ENCODE measurements at regions not wholly inside any gene's neighbourhood (a gene's known extent, or its start where the extent isn't known, plus 50 kb on each side); places are given as distances from the start of the nearest gene placed in this dataset.
A peak's percentile ranks its signal among the peaks of the same experiment; 100 is the strongest.

GRCh38 chr16:54654429-54654828 is 276.2 kb upstream of the IRX5 start:
- in situ Hi-C loops (cut with HindIII; ENCODE audit: low pct_unique_long_range_greater_than_20kb, low sequenced_read_pairs), result no loop called here
- DNase-seq (ENCODE audit: low read depth, low spot score), result no peak

DNA sequence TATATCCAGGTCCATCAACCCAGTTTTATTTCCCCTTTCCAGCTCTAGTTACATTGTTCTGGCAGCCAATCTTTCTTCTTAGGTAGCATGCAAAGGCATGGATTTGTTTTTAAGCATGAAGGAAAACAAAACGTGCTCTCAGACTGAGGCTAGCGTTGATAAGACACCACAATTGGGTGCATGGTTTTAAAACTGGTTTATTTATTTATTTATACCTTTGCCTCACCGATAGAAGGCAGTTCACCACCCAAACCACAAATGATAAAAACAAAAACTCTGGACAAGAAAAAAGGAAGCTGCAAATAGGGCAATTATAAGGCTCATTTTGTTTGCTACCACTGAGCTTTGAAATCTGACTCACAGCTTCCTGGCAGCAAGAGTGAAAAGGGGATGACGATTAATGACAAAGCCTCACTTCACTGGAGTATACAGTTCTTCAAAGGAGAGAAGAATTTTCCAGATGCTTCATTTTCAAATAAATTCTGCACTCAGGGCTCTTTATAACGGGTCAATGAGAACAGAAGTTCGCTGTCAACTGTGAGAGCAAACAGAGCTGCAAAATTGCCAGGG is 278.4 kb upstream of the IRX5 start:
- in situ Hi-C loops (cut with HindIII; ENCODE audit: low pct_unique_long_range_greater_than_20kb, low sequenced_read_pairs), result no loop called here
- DNase-seq (ENCODE audit: low read depth, low spot score), result no peak

- DNase-seq (ENCODE audit: low read depth, low spot score), result peak; percentile 6
- in situ Hi-C loops (cut with HindIII; ENCODE audit: low pct_unique_long_range_greater_than_20kb, low sequenced_read_pairs), result no loop called here
These were observed 279.0 kb upstream of the IRX5 start for GRCh38 chr16:54651440-54652195.

DNA sequence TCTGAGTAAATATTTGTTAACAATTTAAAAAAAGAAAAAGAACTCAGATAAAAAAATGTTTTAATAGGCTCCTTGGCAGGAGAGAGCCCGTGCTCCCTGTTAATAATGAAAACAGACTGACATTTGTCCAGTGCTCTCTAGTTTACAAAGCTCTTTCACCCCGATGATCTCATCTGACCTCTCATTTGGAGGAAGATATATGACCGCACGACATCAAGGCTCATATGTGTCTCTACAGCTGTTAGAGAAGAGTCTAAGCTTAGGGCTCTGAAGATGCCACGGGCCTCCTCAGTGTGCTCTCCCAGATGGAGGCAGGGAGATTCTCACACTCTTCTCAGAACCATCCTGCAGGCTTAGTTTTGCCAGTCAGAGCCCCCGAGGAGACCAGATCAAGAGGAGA is 280.8 kb upstream of the IRX5 start:
- no peak for DNase-seq (ENCODE audit: low read depth, low spot score)
- in situ Hi-C loops (cut with HindIII; ENCODE audit: low pct_unique_long_range_greater_than_20kb, low sequenced_read_pairs), result no loop called here

- no peak for DNase-seq (ENCODE audit: low read depth, low spot score)
- in situ Hi-C loops (cut with HindIII; ENCODE audit: low pct_unique_long_range_greater_than_20kb, low sequenced_read_pairs), result no loop called here
These were observed 282.1 kb upstream of the IRX5 start for GRCh38 chr16:54648575-54648974.

DNA sequence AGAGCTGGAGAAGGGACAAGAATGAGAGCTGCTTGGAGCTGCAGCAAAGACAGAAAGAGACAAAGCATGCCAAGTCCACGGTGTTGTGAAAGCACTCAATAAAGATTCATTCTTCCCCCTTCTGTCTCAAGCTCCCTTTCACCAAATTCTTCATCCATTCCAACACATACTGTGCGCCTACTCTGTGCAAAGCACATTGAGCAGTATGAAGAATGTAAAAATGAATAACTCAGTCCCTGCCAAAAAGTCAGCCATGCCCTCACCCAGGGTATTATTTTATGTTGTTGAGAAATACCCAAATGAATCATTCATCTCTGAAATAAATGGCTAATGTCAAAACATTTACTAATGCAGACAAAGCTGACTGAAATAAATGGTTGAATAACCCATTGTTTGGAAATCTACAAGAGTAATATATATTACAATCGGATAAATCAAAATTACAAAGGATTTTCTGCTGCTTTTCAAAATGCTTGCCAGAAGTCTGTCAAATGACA is 282.9 kb upstream of the IRX5 start:
- no peak for DNase-seq (ENCODE audit: low read depth, low spot score)
- in situ Hi-C loops (cut with HindIII; ENCODE audit: low pct_unique_long_range_greater_than_20kb, low sequenced_read_pairs), result no loop called here

DNA sequence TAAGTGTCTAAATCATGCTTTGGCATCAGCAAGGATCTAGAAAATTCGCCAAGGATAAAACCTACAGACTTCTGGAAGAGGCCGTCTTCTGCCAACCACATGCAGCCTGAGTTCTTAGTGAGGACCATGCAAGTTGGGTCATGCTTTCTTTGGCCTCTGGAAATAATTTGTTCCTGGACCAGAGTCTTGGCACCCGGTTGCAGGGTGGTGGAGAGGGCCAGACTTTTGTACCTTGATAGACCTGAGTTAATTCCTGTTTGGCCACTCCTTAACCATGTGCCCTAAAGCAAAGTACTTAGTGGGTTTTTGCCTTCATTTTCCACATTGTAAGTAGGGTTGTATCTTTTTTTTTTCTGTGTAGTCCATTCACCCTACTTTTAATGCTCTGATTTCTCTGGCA is 283.4 kb upstream of the IRX5 start:
- in situ Hi-C loops (cut with HindIII; ENCODE audit: low pct_unique_long_range_greater_than_20kb, low sequenced_read_pairs), result no loop called here
- no peak for DNase-seq (ENCODE audit: low read depth, low spot score)

DNA sequence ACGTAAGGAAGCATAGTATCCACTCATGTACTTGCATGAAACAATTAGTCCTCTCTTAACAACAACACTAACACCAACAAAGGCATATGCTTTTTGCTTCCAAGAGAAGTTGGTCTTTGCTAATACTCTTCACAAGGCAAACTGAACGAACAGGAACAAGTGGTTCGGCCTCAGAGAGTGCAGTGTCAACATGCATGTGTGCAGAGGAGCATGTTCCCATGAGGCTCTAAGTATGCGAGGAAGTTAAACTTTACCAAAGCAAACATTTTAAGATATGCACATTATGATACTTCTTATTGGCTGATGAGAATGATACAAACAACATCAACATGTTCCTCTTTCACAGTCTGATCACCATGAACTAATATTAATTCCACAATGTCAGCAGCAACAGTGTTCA is 285.3 kb upstream of the IRX5 start:
- no peak for DNase-seq (ENCODE audit: low read depth, low spot score)
- in situ Hi-C loops (cut with HindIII; ENCODE audit: low pct_unique_long_range_greater_than_20kb, low sequenced_read_pairs), result no loop called here

DNA sequence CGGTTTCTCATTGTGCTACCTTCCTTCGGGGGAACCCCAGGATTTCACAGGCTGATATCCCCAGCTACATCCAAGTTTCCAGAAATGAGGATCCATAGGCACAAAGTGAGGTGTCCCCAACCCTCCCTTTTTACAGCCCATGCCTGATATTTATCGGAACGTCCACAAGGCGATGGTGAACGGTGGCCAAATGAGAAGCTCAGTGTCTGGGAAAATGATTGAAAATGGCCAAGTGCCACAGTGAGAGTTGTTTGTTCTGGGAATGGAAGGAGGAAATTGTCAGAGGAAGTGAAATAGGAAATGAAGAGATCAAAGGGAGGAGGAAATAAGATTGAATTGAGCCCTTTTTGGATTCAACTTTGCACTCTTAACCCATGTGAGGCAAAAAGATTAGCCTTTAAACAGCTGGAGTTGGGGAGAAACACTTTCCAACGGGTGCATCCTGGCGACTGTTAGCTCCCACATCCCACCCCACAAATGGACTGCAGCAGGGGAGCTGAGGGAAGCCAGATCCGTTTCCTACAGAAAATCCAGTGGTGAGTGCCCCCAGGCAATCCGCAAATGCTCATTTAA is 294.4 kb upstream of the IRX5 start:
- DNase-seq (ENCODE audit: low read depth, low spot score), result no peak
- in situ Hi-C loops (cut with HindIII; ENCODE audit: low pct_unique_long_range_greater_than_20kb, low sequenced_read_pairs), result no loop called here

DNA sequence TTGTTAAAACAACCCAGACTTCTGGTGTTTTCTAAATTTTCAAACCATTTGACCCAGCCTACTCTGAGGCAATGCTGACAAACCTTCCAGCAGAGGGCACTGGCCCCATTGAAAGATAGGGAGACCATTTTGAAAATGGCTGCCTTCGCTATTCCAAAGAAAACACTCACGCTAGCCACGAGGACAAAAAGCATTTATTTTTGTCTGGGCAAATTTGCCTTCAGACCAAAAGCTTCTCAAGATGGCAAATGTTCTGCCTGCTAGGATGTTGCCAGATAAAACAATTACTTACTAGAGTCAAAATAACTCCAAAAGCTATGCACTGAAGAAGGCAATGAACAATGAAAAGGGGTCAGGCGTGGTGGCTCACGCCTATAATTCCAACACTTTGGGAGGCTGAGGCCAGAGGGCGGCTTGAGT is 296.7 kb upstream of the IRX5 start:
- DNase-seq (ENCODE audit: low read depth, low spot score), result peak; percentile 57
- in situ Hi-C loops (cut with HindIII; ENCODE audit: low pct_unique_long_range_greater_than_20kb, low sequenced_read_pairs), result no loop called here

DNA sequence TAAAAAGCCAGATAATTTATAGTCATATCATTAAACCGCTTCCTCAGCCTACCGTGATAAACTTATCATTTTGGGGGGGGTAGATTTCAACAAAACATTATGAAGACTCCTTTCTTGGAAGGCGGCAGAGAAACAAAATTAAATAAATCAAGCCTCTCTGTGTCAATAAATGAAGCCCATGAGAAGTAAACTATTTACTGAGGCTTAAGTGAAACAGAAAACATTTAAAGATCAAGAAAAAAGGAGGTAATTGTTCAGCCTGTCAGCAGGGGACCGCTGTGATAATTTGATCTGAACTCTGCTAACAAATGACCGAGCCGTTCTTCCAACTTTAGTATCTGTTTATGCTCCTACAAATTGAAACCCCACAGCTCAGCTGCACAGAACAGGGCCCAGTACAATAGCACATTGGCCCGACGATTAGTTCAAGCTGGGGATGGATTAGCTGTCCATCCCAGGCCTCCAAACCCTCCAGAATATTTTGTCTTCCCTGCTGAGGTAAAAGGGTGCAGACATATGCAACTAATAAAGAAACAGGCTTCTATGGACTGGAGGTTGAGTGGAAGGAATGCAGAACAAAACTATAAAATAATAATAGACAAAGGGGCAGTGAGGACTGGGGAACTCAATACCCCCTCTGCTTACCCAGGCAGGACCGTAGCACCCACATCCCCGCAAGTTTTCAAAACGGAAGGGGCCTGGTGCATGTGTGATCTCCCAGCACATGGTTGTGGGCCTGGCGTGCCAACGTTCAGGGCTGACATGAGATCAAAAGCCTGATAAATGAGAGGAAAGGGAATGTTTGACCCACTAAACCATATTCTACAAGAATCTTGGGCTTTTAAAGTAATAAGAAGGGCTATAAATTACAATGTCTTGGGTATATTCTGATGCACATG is 298.1 kb upstream of the IRX5 start:
- in situ Hi-C loops (cut with HindIII; ENCODE audit: low pct_unique_long_range_greater_than_20kb, low sequenced_read_pairs), result no loop called here

GRCh38 chr16:54631782-54632181 is 298.9 kb upstream of the IRX5 start:
- in situ Hi-C loops (cut with HindIII; ENCODE audit: low pct_unique_long_range_greater_than_20kb, low sequenced_read_pairs), result no loop called here
- DNase-seq (ENCODE audit: low read depth, low spot score), result no peak

More for the DNA sequence above, 298.1 kb upstream of the IRX5 start:
- DNase-seq (ENCODE audit: low read depth, low spot score), result peak; percentile 46

GRCh38 chr16:54630284-54630967 is 300.2 kb upstream of the IRX5 start:
- no peak for DNase-seq (ENCODE audit: low read depth, low spot score)
- in situ Hi-C loops (cut with HindIII; ENCODE audit: low pct_unique_long_range_greater_than_20kb, low sequenced_read_pairs), result no loop called here

- in situ Hi-C loops (cut with HindIII; ENCODE audit: low pct_unique_long_range_greater_than_20kb, low sequenced_read_pairs), result no loop called here
These were observed 301.7 kb upstream of the IRX5 start for GRCh38 chr16:54628796-54629625.

DNA sequence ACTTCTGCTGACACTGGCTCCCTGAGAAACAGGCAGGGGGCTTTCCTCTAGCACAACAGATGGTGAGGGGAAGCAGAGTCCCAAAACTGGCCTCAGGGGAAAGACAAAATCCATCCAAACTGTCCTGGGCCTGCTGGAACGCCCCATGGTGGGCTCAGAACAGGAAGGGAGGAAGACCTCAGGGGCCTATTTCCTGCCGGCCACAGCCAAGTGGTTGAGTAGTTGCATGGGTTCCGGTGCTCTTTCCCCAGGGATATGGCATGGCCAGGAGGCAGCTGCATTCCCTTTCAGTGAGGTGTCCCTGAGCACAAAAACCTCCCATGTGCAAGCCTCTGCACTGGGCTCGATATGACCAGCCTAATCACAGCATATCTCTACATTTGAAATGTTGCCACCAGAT is 303.0 kb upstream of the IRX5 start:
- no peak for DNase-seq (ENCODE audit: low read depth, low spot score)

More at GRCh38 chr16:54628796-54629625, 301.7 kb upstream of the IRX5 start:
- no peak for DNase-seq (ENCODE audit: low read depth, low spot score)

GRCh38 chr16:54623636-54624035 is 307.0 kb upstream of the IRX5 start:
- DNase-seq (ENCODE audit: low read depth, low spot score), result no peak
- in situ Hi-C loops (cut with HindIII; ENCODE audit: low pct_unique_long_range_greater_than_20kb, low sequenced_read_pairs), result no loop called here

More for the DNA sequence above, 303.0 kb upstream of the IRX5 start:
- in situ Hi-C loops (cut with HindIII; ENCODE audit: low pct_unique_long_range_greater_than_20kb, low sequenced_read_pairs), result no loop called here

DNA sequence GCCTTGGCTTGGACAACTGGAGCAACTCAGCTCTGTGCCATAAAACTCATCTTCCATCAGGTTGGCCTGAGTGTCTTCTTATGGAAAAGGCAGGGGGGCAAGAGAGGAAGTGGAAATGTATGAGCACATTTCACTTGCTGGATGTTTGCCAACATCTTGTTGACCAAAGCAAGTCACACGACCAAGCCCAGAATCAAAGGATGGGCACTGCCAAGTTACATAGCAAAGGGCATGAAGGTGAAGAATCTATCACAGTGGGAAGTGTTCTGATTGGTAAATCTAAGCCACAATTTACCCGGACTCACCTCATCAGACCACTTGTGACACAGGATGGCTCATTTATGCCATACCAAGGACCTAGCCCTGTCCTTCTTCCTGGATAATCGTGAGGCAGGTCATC is 310.5 kb upstream of the IRX5 start:
- no peak for DNase-seq (ENCODE audit: low read depth, low spot score)
- in situ Hi-C loops (cut with HindIII; ENCODE audit: low pct_unique_long_range_greater_than_20kb, low sequenced_read_pairs), result no loop called here

All from SK-MEL-5 (cell line).